Adrenal gland (tissue), 5 donors: ENCODE measurements at regions not wholly inside any gene's neighbourhood (a gene's known extent, or its start where the extent isn't known, plus 50 kb on each side); places are given as distances from the start of the nearest gene placed in this dataset.

Experiments
- POLR2A ChIP-seq, 2 donors: fragments of 450-650 bp; IDR thresholded peaks; one replicate each; pipeline ENCODE4 v1.6.1; 2017; ENCODE audit warnings: antibody characterized with exemption in 2 of 2, mild to moderate bottlenecking in 2 of 2, moderate library complexity in 1 of 2
- TF ChIP-seq, protein P1 (sequence below), 6 experiments: fragments of 450-650 bp in 4 of 6; fragments of 200-600 bp in 2 of 6; sonication (generic) in 1 of 6; IDR thresholded peaks; 1 replicate in 5 of 6; 2 replicates in 1 of 6; pipeline versions ENCODE4 v1.5.1 to v1.8.0; 2016 to 2021; ENCODE audit warnings: antibody characterized with exemption in 6 of 6, mild to moderate bottlenecking in 2 of 6, moderate library complexity in 1 of 6
- donor health status: DM: no; HTN: no; CAD: no.

DNA sequence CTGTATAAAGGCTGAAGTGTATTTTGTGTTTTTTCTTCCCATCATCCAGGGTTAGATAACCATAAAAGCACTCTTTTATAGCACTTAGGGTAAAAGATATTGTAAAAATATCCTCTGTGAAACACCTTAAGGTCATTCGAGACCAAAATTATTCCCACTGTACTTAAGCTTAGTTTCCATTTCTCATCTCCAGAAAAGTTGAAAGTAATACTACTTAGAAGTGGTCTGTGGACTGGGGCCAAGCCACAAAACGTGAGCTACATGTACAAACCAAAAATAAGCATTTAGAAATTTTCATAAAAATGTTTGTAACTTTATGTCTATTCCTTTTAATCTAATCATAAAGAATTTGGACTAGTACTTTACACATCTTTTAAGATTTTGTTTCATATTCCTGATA, 142.0 kb upstream of the NTM start:
- TF ChIP-seq, protein P1, sequence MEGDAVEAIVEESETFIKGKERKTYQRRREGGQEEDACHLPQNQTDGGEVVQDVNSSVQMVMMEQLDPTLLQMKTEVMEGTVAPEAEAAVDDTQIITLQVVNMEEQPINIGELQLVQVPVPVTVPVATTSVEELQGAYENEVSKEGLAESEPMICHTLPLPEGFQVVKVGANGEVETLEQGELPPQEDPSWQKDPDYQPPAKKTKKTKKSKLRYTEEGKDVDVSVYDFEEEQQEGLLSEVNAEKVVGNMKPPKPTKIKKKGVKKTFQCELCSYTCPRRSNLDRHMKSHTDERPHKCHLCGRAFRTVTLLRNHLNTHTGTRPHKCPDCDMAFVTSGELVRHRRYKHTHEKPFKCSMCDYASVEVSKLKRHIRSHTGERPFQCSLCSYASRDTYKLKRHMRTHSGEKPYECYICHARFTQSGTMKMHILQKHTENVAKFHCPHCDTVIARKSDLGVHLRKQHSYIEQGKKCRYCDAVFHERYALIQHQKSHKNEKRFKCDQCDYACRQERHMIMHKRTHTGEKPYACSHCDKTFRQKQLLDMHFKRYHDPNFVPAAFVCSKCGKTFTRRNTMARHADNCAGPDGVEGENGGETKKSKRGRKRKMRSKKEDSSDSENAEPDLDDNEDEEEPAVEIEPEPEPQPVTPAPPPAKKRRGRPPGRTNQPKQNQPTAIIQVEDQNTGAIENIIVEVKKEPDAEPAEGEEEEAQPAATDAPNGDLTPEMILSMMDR (IDR thresholded peaks at IDR 0.05) = no peak
- TF ChIP-seq POLR2A (IDR thresholded peaks at IDR 0.05) = no peak
